ENCODE measurements at regions not wholly inside any gene's neighbourhood (a gene's known extent, or its start where the extent isn't known, plus 50 kb on each side); places are given as distances from the start of the nearest gene placed in this dataset.

DNA sequence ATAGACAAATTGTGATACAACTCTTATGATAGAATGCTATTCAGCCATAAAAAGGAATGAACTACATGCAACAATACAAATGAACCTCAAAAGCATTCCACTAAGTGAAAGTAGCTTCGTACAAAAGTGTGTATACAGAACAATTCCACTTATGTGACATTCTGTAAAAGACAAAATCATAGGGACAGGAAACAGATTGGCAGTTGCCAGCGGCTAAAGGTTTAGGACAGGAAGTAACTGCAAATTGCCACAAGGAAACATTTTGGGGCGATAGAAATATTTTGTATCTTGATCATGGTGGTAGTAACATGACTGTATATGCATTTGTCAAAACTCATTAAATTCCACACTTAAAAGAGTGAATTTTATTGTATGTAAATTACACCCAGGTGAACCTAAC lies 113.4 kb downstream of the CAPZA3 start (continued):
- no peak for TF ChIP-seq POLR2AphosphoS5 (IDR thresholded peaks at IDR 0.05; ENCODE audit: low read depth, low read length)
- no peak for TF ChIP-seq TAF1 (IDR thresholded peaks at IDR 0.05; ENCODE audit: low read depth, low read length)
- TF ChIP-seq, protein P1, sequence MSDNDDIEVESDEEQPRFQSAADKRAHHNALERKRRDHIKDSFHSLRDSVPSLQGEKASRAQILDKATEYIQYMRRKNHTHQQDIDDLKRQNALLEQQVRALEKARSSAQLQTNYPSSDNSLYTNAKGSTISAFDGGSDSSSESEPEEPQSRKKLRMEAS (IDR thresholded peaks at IDR 0.05) = no peak
- TF ChIP-seq EGR1 (IDR thresholded peaks at IDR 0.05; ENCODE audit: borderline replicate concordance, low read depth, low read length) = no peak
- TF ChIP-seq YY1 (IDR thresholded peaks at IDR 0.05; ENCODE audit: low read depth, low read length) = no peak
- TF ChIP-seq ZNF274 (IDR thresholded peaks at IDR 0.05; ENCODE audit: borderline replicate concordance, extremely low read depth, low read length) = no peak

Data from H1 (cell line).